ENCODE measurements at regions not wholly inside any gene's neighbourhood (a gene's known extent, or its start where the extent isn't known, plus 50 kb on each side); places are given as distances from the start of the nearest gene placed in this dataset.

GRCh38 chr10:21069278-21069677 is 172.2 kb upstream of the NEBL start:
- TF ChIP-seq YY1 (IDR thresholded peaks at IDR 0.05; ENCODE audit: insufficient read depth, insufficient read length) (no peak), SUZ12 (IDR thresholded peaks at IDR 0.05; ENCODE audit: extremely low read depth, insufficient read depth, insufficient read length) (no peak), ZNF274 (IDR thresholded peaks at IDR 0.05; ENCODE audit: low read depth, low read length) (no peak)

All from NT2/D1 (cell line).